ENCODE measurements at regions not wholly inside any gene's neighbourhood (a gene's known extent, or its start where the extent isn't known, plus 50 kb on each side); places are given as distances from the start of the nearest gene placed in this dataset.

DNA sequence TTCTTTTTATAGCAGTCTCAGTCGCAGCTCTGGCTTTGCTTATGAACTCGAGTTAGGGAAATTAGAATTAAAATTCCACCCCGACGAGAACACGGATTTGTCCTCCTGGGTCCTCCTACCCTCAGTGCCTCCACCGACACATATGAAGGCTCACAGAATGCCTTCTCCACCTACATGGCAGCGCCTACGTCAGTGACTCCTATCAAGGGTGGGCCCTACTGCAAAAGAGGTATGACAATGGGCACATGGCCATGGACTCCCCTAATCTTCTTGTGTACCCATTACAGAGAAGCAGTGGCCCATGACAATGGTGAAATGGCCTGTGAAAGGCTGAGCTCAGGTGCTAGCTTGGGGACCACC, 173.0 kb upstream of the TLE3 start:
- no peak for DNase-seq

DNA sequence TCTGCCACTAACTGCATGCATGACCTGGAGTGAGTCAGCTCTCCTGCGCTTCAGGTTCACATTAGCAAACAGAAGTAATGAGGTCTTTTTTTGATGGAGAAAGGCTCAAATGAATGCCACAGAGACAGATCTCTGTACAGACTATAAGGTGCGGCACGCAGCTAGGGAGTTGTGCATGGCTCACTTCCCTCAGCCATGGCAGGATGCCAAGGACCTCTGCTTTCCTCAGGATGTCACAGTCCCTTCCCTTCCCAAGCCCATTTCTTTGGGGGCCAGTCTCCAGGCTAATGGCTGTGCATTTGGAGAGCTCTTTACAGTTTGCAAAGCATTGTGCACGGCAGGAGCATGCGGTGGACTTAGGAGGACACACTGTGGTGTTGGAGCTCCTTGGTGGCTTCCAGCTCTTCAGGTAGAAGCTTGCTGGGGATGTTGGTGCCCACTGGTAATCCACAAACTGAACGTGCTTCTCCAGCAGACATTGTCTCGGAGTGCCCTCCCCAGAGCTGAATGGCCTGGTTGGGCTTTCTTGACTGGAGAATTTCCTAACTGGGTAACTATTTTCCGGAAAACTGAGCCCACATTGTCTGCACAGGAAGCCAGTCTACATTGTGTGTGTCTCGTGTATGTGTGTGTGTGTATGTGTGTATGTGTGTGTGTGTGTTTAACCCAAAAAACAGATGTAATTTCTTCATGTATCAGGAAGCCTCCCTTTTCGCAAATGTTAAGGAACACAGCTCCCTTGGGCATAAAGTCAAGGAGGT, 172.5 kb upstream of the TLE3 start:
- no peak for DNase-seq

DNA sequence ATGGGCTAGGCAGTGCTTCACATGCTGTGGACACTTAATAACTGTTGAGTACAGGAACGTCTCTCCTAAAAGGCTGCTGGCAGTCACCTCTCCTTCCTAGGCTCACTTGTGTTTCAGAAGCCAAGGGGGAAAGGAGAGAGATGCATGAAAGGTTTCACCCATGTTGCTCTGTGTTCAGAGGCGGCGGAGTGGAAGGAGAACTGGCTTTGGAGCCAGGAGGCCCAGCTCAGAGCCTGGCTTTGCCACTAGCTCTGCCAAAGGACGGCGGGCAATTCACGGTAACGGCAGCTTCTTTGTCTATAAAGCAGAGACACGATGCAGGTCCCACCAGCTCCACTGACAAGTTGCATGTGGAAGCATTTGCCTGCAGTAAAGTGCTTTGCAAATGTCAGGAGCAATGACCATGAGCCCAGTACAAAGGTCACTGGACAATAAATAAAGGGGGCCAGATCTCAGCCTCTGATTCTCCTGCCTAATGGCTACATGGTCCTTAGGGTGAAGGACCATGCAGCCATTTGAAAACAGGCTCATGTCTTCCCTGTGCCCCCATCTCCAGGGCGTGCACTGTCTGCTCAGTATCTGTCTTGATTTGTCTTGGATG, 171.7 kb upstream of the TLE3 start:
- DNase-seq, result no peak

DNA sequence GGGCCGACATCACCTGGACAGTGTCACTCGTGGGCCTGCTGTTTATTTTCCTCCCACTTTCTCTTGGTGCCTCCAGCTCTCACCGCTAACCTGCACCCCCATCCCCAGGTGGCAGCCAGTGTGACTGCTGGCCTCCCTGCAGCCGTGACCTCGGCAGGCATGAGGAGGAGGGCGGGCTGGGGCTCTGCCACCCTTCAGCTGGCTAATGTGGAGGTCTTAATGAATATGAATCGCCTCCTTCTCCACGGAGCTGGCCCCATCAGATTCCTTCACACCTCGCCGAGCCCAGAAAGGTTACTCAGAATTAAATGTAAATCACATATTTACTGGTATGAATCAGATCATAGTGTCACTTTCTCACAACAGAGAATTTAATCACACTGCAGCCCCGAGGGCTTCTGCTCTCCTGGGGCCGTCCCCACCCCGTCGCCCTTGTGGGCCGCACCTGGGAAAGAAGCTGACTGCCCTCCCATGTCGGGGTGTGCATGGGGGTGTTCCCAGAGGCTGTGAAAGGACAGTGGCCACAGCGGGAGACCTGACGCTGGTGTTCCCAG, 171.1 kb upstream of the TLE3 start:
- DNase-seq, result no peak

DNA sequence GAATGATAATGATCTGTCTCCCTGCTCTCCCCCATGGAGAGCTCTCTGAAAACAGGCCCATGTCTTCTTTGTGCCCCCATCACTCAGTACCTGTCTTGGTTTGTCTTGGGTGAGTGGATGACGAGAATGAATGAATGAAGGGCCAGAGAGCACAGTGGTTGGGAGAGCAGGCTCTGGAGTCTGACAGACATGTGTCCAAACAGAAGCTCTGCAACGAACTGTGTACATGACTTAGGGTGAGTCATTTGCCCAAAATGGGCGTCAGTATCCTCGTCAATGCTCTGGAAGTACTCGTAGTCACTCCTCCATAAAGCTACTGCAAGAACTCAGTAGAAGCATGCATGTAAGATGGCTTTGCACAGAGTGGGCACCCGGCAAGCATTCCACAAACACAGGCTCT, 170.2 kb upstream of the TLE3 start:
- no peak for DNase-seq

DNA sequence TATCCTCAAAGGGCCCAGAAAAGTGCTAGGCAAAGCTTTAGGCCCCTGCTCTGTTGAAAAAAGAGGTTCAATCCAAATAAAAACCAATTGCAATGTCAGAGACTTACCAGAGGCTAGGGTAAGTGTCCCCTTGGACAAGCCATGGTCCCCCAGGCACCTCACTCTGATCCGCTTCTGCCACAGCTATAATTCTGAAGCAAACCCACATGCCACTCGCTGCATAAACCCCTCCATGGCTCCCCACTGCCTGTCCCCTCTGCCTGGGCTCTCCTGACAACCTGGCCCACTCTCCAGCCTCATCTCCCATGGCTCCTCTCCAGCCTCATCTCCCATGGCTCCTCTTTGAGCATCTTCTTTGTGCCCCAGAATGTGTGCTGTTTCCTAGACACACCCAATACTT, 169.6 kb upstream of the TLE3 start:
- DNase-seq, result no peak

DNA sequence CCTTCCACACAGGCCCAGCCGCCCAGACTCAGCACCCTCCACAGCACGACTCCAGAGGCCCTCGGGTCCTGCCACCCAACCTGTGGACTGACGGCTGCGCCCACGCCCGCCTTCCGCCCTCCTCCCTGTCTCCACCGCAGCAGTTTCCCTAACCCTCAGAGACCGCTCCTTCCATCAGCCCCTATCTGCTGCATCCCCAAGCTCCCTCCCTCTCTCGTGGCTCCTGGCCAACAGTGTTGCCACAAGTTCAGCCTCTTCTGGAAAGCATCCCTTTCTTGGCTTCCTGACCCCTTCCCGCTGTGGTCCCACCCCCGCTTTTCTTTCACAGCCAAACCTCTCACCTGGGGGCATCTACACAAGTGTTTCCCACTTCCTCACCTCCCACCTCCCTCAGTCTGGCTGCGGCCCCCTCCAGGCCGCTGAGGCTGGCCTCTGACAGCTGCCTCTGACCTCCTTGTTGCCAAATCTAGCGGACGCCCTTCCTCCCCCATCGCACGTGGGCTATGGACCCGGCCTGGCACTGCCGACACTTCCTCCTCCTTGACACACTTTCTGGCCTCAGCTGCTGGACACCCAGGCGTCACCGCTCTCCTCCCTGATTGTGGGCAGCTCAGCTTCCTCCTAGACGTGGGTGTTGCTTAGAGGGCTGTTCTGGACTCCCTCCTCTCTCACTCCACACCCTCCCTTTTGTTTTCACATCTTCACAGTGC, 168.8 kb upstream of the TLE3 start:
- peak; percentile 94 for DNase-seq

DNA sequence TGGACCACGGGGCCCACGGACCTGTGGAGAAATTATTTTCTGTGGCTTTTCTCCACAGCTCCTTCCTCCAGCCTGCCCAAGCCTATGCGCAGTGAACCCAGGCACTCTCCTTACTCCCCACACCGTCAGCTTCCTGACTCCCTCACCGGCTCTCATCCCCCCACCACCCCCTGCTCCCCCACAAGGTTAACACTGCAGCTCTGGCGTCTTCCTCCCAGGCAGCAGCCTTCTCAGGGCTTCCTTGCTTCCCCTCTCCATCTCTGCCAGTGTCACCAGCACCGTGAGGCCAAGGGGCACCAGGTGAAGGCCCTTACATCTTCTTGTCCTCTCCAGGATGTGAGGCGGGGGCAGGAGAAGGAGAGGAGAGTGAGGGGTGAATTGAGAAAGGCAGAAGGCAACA, 168.3 kb upstream of the TLE3 start:
- DNase-seq, result no peak

DNA sequence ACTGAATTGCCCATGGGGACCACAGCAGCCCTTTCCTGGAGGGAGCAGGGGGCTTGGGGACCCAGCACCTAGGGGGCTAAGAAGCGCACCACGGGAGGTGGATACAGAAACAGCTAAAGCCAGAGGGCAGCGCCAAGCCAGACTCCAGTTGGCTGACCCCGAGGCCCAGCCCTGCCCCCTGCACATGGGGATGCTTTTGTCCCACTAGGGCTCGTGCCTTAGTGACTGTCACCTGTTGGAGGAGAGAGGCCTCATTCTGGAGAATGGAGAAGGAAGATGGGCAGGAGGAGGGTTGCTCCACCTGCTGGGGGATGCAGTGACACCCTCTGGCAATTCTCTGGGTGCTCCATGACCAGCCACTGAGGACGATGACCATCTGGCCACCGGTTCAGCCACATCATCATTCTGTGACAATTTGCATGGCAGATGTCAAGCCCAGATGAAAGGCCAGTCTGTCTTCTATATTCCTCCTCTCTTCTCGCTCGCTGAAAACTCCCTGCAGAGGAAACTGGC, 167.8 kb upstream of the TLE3 start:
- no peak for DNase-seq

DNA sequence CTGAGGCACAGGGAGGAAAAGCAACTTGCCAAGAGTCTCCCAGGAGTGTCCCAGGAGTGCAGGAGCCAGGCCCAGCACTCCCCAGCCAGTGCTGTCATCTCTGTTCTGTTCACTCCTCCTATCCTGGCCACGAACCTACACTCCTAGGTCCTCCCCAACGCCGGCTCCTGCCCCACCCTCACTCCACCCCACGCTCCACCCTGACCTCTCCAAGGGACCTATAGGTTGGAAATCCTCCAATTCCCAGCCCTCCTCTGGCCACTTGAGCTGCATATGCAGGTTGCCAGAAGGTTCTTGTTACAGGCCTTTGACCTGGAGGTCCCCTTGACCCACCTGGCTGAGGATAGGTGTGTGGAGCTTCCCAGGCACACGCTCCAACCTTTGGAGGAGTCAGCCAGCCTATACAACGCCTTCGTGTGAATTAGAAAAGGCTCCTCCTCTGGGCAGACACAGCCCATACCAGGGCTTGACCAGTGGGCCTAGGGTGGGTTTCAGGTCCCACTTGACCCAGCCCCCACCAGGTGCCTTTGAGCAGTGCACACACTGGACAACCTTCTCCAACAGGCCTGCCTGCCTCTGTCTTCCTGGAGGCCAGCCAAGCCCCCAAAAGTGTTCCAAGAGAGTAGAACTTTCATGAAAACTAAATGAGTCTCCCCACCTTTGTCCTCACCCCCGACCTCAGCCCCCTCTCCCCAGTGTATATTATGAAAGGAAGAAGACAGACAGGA, 167.2 kb upstream of the TLE3 start:
- no peak for DNase-seq

DNA sequence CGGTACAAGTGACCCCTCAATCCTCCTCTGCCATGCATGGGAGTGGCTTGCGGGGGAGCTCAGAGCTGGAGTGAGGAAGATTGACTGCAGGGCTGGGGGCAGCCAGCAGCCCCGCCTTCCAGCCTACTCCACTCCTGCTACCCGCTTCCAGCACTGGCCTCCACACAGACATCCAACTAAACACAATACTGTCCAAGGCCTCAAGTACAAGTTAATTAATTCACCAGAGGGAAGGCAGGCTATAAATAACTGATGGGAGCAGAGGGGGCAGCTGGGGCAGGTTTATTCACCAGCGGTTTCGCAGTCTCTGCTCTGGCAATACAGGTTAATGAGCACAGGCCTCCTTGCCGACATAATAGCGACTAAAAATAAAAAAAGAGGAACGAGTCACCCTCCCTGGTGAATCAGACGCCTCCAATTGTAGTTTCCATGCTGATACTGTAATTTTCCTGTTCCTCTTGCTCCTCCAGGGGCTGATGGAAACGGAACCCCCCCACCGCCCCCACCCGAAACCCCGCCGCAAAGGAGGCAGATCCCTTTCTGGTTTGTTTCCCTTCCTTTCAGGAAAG, 166.4 kb upstream of the TLE3 start:
- DNase-seq, result peak; percentile 20

DNA sequence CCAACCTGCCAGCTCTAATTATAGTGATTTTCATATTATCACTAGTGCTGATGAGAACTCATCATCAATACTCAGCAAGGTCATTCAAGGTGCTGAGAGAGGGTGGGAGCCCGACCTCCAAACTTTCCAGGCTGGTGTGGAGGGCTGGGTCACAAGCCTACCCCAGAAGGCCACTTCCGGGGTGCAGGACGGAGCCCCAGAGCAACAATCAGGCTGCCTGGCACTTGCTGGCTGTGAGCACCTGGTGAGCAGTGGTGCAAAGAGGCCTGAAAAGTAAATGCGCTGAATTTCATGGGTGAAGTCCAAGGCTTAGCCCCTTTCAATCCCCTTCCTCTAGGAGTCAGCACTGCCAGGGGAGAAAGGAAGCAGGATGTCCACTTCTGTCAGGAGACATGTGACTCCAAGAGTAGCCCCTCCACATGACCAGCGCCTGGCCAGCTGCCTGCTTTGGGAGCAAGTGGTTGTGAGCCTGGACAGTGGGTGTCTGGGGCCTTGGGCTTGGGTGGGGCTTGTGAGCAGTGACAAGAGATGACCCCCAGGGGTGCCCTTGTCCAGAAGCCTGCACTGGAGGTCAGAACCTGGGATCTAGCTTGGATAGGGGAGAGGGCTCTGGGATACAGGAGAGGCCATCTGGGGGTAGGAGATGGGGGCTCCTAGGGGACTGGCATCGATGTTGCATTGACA, 165.0 kb upstream of the TLE3 start:
- no peak for DNase-seq

DNA sequence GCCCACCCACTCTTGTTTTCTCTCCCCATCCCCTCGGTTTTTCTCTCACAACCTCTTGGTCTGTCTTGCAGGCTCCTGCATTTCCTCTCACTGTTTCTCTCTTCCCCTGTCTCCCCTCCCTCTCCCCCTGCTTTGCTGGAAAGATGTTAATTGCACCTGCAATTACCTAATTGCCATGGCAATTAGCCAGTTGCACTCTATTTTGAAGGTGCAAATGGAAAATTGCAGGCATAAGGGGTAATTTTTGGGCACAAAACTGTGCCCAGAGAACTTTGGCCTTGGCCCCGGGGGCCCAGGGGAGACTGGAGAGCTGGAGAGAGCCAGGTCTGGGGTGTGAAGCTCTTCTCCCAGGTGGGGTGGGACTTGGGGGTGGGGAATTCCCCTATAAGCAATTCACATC, 164.5 kb upstream of the TLE3 start:
- DNase-seq, result no peak

DNA sequence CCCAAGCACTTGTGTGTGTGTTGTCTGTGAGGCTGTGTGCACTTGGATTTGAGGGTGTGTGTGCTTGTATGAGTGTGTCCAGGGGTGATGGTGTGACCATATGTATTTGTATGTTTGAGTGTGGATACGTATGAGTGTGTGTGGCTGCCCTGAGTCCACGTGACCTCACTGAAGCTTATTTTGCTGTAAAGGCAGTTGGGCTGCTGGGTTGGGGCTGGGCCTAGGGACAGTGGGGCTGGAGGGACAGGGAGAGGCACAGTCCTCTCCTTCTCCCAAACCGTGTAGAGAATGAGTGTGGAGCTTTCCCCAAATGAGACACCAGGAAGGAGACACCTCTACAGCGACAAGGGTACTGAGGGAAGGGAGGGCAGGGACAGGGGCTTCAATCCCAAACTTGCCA, 163.4 kb upstream of the TLE3 start:
- DNase-seq, result no peak

DNA sequence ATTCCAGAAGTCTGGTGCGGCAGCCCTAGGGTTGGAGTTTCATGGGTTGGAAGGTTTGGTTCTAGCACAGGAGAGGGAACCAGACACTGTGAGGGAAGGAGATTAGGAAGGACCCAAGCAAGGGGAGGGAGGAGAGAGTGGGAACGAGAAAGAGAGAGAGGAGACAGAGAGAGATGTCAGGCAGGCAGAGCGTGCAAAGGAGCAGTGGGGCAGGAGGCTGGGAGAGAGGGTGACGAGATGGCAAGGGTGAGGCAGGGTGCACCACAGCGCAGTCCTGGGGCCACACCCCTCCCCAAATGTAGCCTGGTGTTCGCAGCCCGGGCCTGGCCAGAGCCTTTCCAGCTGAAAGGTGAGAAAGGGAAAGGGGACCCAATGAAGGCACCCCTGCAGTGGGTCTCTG, 162.9 kb upstream of the TLE3 start:
- DNase-seq, result no peak

DNA sequence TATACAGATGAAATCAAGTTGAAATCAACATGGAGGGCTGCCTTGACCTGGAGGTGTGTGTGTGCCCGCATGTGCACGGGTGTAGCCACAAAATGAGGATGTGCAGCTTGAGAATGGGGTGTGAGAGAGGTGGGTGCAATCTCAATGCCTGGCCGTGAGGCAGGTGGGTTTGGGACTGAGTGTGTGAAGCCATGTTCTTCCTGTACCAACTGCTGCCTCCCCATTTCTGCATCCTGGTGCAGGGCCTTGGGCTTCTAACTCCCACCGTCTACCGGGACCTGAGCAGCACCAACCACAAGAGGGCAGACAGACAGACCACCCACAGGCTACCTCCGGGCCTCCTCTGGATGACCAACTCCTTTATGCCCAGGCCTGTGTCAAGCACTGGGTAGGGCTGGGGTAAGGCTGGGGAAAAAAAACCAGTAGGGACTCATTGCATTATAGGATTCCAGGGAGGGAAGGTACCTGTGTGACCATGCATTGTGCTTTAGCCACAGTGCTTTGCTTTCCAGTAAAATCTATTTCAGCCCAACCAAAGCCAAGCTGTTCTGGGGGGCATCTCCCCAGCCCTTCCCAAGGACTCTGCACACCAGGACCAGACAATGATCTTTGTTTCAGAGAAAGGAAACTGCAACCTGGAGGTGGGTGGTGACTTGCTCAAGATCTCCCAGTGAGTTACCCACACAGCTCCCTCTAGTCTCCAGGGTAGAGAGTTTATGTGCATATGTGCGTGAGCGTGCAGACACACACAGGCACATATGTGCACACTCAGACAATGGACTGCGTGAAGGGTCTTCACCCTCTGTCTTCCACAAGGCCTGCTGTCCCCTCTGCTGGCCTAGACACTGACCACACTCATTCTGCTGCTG, 162.2 kb upstream of the TLE3 start:
- peak; percentile 6 for DNase-seq

DNA sequence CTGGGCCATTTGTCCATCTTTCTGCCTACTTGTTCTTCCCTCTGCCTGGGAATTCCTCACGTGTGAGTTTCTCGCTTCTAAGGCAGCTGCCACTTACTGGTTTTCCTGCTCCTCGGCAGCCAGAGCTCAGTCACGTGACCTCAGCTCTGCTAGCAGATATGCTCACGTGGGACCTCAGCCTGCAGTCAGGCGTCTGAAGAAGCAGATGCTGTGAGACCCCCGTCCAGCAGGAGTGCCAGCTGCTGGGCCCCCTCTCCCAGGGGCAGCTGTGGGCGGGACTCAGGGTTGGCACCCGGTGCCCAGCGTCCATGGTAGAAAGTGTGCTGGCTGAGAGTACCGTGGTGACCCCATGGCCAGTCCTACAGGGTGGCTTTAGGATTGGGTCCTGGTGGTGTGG, 161.3 kb upstream of the TLE3 start:
- peak; percentile 29 for DNase-seq

DNA sequence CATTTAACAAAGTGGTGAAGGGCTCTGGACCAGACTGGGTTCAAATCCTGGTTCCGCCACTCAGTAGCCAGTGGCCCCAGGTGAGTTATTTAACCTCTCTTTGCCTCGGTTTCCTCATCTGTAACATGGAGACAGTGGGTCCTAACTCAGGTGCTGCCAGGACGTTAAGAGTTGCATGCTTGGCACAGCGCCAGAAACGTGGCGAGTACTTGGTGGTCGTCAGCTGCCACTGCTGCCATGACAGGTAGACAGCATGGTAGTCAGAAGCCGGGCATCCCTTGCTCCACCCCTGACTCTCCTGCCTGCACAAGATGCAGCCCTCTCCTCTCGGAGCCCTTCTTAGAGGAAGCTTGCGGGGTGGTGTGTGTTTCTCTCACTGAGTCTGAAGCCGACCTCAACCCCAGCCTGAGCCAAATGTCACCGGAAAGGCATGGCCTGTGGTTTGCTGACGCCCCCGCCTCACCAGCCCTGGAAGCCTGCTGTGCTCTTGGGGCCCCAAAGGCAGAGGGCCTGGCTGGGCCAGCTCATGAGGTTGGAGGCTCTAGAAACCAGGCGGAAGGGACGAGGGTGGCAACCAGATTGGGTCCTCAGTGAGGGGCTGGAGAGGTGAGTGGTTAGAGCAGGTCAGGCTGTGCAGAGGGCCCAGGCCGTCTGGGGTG, 160.8 kb upstream of the TLE3 start:
- no peak for DNase-seq

DNA sequence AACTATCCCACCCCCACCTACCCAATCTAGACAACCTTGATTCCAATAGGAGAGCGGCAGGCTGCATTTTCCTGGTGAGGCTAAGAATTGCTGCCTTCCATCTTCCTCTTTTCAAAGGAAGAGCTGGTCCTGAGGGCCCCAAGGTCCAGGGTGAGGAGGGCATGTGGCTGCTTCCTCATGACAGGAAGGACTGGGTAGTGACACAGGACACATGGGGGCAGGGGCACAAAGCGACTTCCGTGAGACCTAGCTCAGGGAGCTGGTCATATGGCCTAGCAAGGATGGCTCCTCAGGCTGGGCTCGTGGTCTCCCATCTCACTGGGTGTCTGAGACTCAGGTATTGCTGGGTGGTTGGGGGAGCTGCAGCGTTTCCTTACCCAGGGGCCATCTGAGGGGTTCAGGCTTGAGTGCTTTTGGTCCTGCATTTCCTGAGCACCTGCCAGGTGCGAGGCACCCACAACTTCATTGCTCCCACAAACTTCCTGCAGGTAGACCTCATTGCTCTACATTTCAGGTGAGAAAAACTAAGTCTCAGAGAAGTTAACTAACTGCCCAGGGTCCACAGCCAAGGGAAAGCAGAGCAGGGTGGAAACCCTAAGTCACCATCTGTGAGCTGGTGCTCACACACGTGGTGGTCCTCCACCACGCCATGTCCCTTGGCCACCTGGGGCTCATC, 160.0 kb upstream of the TLE3 start:
- no peak for DNase-seq

DNA sequence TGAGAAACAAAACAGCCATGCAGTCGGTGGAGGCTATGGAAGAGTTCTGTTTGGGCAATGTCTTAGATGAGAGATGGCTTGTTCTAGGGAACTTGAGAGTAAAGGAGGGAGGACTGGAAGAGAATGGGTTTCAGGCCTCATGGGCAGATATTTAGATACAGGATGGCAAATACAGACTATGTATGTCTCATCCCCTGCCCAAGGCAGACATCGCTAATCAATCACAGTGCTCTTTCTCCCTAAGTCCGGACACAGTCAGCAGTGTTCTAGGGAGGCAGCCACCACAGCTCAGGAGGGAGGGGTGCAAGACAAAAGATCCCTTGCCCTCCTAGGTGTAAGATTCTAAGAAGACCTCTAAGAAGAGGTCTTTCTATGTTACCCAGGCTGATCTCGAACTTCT, 159.3 kb upstream of the TLE3 start:
- DNase-seq, result no peak
